SK-N-SH treated with all-trans-retinoic acid at 6 μM for 48 hours (cell line): ENCODE measurements at regions not wholly inside any gene's neighbourhood (a gene's known extent, or its start where the extent isn't known, plus 50 kb on each side); places are given as distances from the start of the nearest gene placed in this dataset.

Source experiments
- ATAC-seq: fragments of 200-7000 bp; cut with Tn5 transposase; 3 replicates; pipeline ENCODE4 v1.9.1; 2020; ENCODE audit warnings: mild to moderate bottlenecking, moderate library complexity
- ARNTL ChIP-seq: fragments of 450-650 bp; formaldehyde crosslinking; IDR thresholded peaks from 2 replicates; pipeline ENCODE4 v1.5.0; 2020; ENCODE audit warnings: low read depth, mild to moderate bottlenecking, moderate library complexity, borderline replicate concordance
- BACH2 ChIP-seq: fragments of 250-450 bp; sonication (Bioruptor Pico); IDR thresholded peaks from 2 replicates; pipeline ENCODE4 v1.9.0; 2021; ENCODE audit warnings: mild to moderate bottlenecking, borderline replicate concordance
- CREB5 ChIP-seq: fragments of 250-450 bp; sonication (Bioruptor Pico); IDR thresholded peaks from 2 replicates; pipeline ENCODE4 v1.5.1; 2020; ENCODE audit warnings: low read depth, mild to moderate bottlenecking, moderate library complexity
- CSDC2 ChIP-seq: fragments of 250-450 bp; sonication (Bioruptor Pico); IDR thresholded peaks from 2 replicates; pipeline ENCODE4 v1.5.0; 2020; ENCODE audit warnings: mild to moderate bottlenecking, moderate library complexity
- CSRNP3 ChIP-seq: fragments of 250-450 bp; sonication (Bioruptor Pico); IDR thresholded peaks from 2 replicates; pipeline ENCODE4 v1.5.1; 2021; ENCODE audit warnings: mild to moderate bottlenecking, moderate library complexity
- ESRRG ChIP-seq: fragments of 250-450 bp; sonication (Bioruptor Pico); IDR thresholded peaks from 2 replicates; pipeline ENCODE4 v1.6.1; 2021; ENCODE audit warnings: mild to moderate bottlenecking
- GLIS3 ChIP-seq: fragments of 250-450 bp; sonication (Bioruptor Pico); IDR thresholded peaks from 2 replicates; pipeline ENCODE4 v1.5.0; 2020; ENCODE audit warnings: mild to moderate bottlenecking, moderate library complexity
- ISL1 ChIP-seq: fragments of 250-450 bp; sonication (Bioruptor Pico); IDR thresholded peaks from 2 replicates; pipeline ENCODE4 v2.1.2; 2022; ENCODE audit warnings: mild to moderate bottlenecking, moderate library complexity
- OSR1 ChIP-seq: fragments of 250-450 bp; sonication (Bioruptor Pico); IDR thresholded peaks from 2 replicates; pipeline ENCODE4 v1.8.0; 2022; ENCODE audit warnings: moderate library complexity, mild to moderate bottlenecking, inconsistent platforms
- PATZ1 ChIP-seq: fragments of 250-450 bp; sonication (Bioruptor Pico); IDR thresholded peaks from 2 replicates; pipeline ENCODE4 v1.8.0; 2020; ENCODE audit warnings: mild to moderate bottlenecking, moderate library complexity, borderline replicate concordance
- POU6F1 ChIP-seq: fragments of 250-450 bp; sonication (Bioruptor Pico); IDR thresholded peaks from 2 replicates; pipeline ENCODE4 v1.8.0; 2021; ENCODE audit warnings: low read depth, mild to moderate bottlenecking, moderate library complexity, borderline replicate concordance
- PPARA ChIP-seq: fragments of 250-450 bp; sonication (Bioruptor Pico); IDR thresholded peaks from 2 replicates; pipeline ENCODE4 v1.5.0; 2020; ENCODE audit warnings: mild to moderate bottlenecking, borderline replicate concordance
- SNAI2 ChIP-seq: fragments of 250-450 bp; sonication (Bioruptor Pico); IDR thresholded peaks from 2 replicates; pipeline ENCODE4 v1.5.0; 2020; ENCODE audit warnings: mild to moderate bottlenecking, moderate library complexity
- TCF4 ChIP-seq: fragments of 250-450 bp; sonication (Bioruptor Pico); IDR thresholded peaks from 2 replicates; pipeline ENCODE4 v1.8.0; 2021; ENCODE audit warnings: mild to moderate bottlenecking, moderate library complexity, borderline replicate concordance
- TSHZ2 ChIP-seq: fragments of 250-450 bp; sonication (Bioruptor Pico); IDR thresholded peaks from 2 replicates; pipeline ENCODE4 v1.5.0; 2020; ENCODE audit warnings: mild to moderate bottlenecking, moderate library complexity
- ZC3H10 ChIP-seq: fragments of 250-450 bp; sonication (Bioruptor Pico); IDR thresholded peaks from 2 replicates; pipeline ENCODE4 v1.5.1; 2021; ENCODE audit warnings: mild to moderate bottlenecking, moderate library complexity
- ZFP3 ChIP-seq: fragments of 250-450 bp; sonication (Bioruptor Pico); IDR thresholded peaks from 2 replicates; pipeline ENCODE4 v1.5.0; 2020; ENCODE audit warnings: mild to moderate bottlenecking, moderate library complexity
- ZFP30 ChIP-seq: fragments of 450-650 bp; formaldehyde crosslinking; IDR thresholded peaks from 2 replicates; pipeline ENCODE4 v1.5.0; 2022; ENCODE audit warnings: mild to moderate bottlenecking, moderate library complexity
- ZNF565 ChIP-seq: fragments of 450-650 bp; formaldehyde crosslinking; conservative IDR thresholded peaks from 2 replicates; pipeline ENCODE4 v1.5.0; 2020; ENCODE audit warnings: low read depth, mild to moderate bottlenecking, moderate library complexity
- ZNF70 ChIP-seq: fragments of 450-650 bp; formaldehyde crosslinking; IDR thresholded peaks from 2 replicates; pipeline ENCODE4 v1.5.0; 2020; ENCODE audit warnings: mild to moderate bottlenecking, moderate library complexity
- ZNF8 ChIP-seq: fragments of 450-650 bp; formaldehyde crosslinking; IDR thresholded peaks from 2 replicates; pipeline ENCODE4 v1.5.0; 2020; ENCODE audit warnings: mild to moderate bottlenecking, moderate library complexity

- no peak for ATAC-seq
- TF ChIP-seq ZC3H10 (no peak), ZNF70 (no peak), ISL1 (CRISPR knock-in tag) (no peak), SNAI2 (CRISPR knock-in tag) (no peak), CREB5 (CRISPR knock-in tag) (no peak), ARNTL (CRISPR knock-in tag) (no peak), CSDC2 (CRISPR knock-in tag) (no peak), PPARA (CRISPR knock-in tag) (no peak), BACH2 (CRISPR knock-in tag) (no peak), POU6F1 (CRISPR knock-in tag) (no peak), ZNF8 (CRISPR knock-in tag) (no peak), OSR1 (CRISPR knock-in tag) (no peak), ZFP3 (CRISPR knock-in tag) (no peak), PATZ1 (CRISPR knock-in tag) (no peak), ZFP30 (CRISPR knock-in tag) (no peak), ESRRG (no peak), TCF4 (CRISPR knock-in tag) (no peak), TSHZ2 (CRISPR knock-in tag) (no peak), GLIS3 (no peak)
Observed at GRCh38 chr4:188412499-188412898, 273.3 kb downstream of the TRIML1 start.

- TF ChIP-seq PATZ1 (CRISPR knock-in tag), result no peak
- no peak for TF ChIP-seq GLIS3
- no peak for TF ChIP-seq CSRNP3 (CRISPR knock-in tag)
- TF ChIP-seq ZNF8 (CRISPR knock-in tag), result no peak
- TF ChIP-seq CSDC2 (CRISPR knock-in tag), result no peak
- no peak for TF ChIP-seq ISL1 (CRISPR knock-in tag)
- no peak for TF ChIP-seq OSR1 (CRISPR knock-in tag)
- no peak for TF ChIP-seq ZC3H10
- no peak for TF ChIP-seq BACH2 (CRISPR knock-in tag)
- no peak for TF ChIP-seq TSHZ2 (CRISPR knock-in tag)
- no peak for TF ChIP-seq POU6F1 (CRISPR knock-in tag)
- TF ChIP-seq ZNF70, result no peak
- TF ChIP-seq ZNF565 (CRISPR knock-in tag), result no peak
- no peak for TF ChIP-seq TCF4 (CRISPR knock-in tag)
- TF ChIP-seq CREB5 (CRISPR knock-in tag), result no peak
- TF ChIP-seq ZFP30 (CRISPR knock-in tag), result no peak
- TF ChIP-seq ZFP3 (CRISPR knock-in tag), result no peak
- no peak for TF ChIP-seq ESRRG
- ATAC-seq, result no peak
Observed at GRCh38 chr4:188414441-188414840, 275.2 kb downstream of the TRIML1 start.
